ENCODE measurements at regions not wholly inside any gene's neighbourhood (a gene's known extent, or its start where the extent isn't known, plus 50 kb on each side); places are given as distances from the start of the nearest gene placed in this dataset.

GRCh38 chr6:12420626-12421025 is 130.5 kb downstream of the EDN1 start:
- TF ChIP-seq CTCF (IDR thresholded peaks at IDR 0.05) (no peak), POLR2A (IDR thresholded peaks at IDR 0.05) (no peak)

Measured in esophagus squamous epithelium (tissue), 4 donors.